Neural progenitor cell (in vitro differentiated cells): ENCODE measurements at regions not wholly inside any gene's neighbourhood (a gene's known extent, or its start where the extent isn't known, plus 50 kb on each side); places are given as distances from the start of the nearest gene placed in this dataset.

Source experiments
- DNase-seq: peaks from one replicate; pipeline ENCODE4 v3.0.0-alpha.2; 2016; ENCODE audit warnings: low spot score
- H2AFZ ChIP-seq: fragments of 200-600 bp; sonication (generic); replicated peaks from 2 replicates; pipeline ENCODE4 v1.6.1; 2016; ENCODE audit warnings: antibody characterized with exemption
- H3F3A ChIP-seq: fragments of 200-600 bp; sonication (generic); 2 replicates; pipeline ENCODE4 v1.6.1; 2016; ENCODE audit warnings: antibody characterized with exemption, low read depth
- H3K27ac ChIP-seq: fragments of 200-600 bp; sonication (generic); 2 replicates; pipeline ENCODE4 v1.5.1; 2016; ENCODE audit warnings: mild to moderate bottlenecking
- H3K27me3 ChIP-seq: fragments of 200-600 bp; sonication (generic); 2 replicates; pipeline ENCODE4 v1.6.1; 2016; ENCODE audit warnings: mild to moderate bottlenecking, moderate library complexity
- H3K36me3 ChIP-seq: fragments of 200-600 bp; sonication (generic); 2 replicates; pipeline ENCODE4 v1.5.1; 2016
- H3K4me1 ChIP-seq: fragments of 200-600 bp; sonication (generic); 2 replicates; pipeline ENCODE4 v1.6.1; 2016; ENCODE audit warnings: mixed run types
- H3K4me2 ChIP-seq: fragments of 200-600 bp; sonication (generic); 2 replicates; pipeline ENCODE4 v1.6.1; 2016
- H3K4me3 ChIP-seq: fragments of 200-600 bp; sonication (generic); 2 replicates; pipeline ENCODE4 v1.5.1; 2016
- H3K79me2 ChIP-seq: fragments of 200-600 bp; sonication (generic); 2 replicates; pipeline ENCODE4 v1.6.1; 2016; ENCODE audit warnings: low read depth
- H3K9ac ChIP-seq: fragments of 200-600 bp; sonication (generic); 2 replicates; pipeline ENCODE4 v1.6.1; 2016
- H3K9me3 ChIP-seq: fragments of 200-600 bp; sonication (generic); 2 replicates; pipeline ENCODE4 v1.5.1; 2016; ENCODE audit warnings: low read depth
- H4K20me1 ChIP-seq: fragments of 200-600 bp; sonication (generic); 2 replicates; pipeline ENCODE4 v1.6.1; 2016; ENCODE audit warnings: low read depth
- H3K27ac Mint-ChIP-seq: 3 replicates; pipeline ENCODE4 v1.8.0; 2021; ENCODE audit warnings: mixed read lengths
- H3K27me3 Mint-ChIP-seq: 2 replicates; pipeline ENCODE4 v1.8.0; 2022; ENCODE audit warnings: low read depth, mild to moderate bottlenecking, inconsistent platforms, moderate library complexity, mixed read lengths; ENCODE audit not compliant: insufficient read depth
- H3K36me3 Mint-ChIP-seq: 3 replicates; pipeline ENCODE4 v1.8.0; 2021; ENCODE audit warnings: mixed read lengths
- H3K4me1 Mint-ChIP-seq: 3 replicates; pipeline ENCODE4 v1.8.0; 2021; ENCODE audit warnings: mixed read lengths
- H3K4me3 Mint-ChIP-seq: 3 replicates; pipeline ENCODE4 v1.8.0; 2021; ENCODE audit warnings: mild to moderate bottlenecking, moderate library complexity, mixed read lengths
- H3K9me3 Mint-ChIP-seq: 3 replicates; pipeline ENCODE4 v1.8.0; 2020; ENCODE audit warnings: mixed read lengths
- CTCF ChIP-seq: fragments of 200-600 bp; sonication (generic); IDR thresholded peaks from 2 replicates; pipeline ENCODE4 v1.5.1; 2017; ENCODE audit warnings: antibody characterized with exemption, mild to moderate bottlenecking
- EZH2 ChIP-seq: fragments of 200-600 bp; sonication (generic); IDR thresholded peaks from 2 replicates; pipeline ENCODE4 v1.6.1; 2017; ENCODE audit warnings: antibody characterized with exemption, mild to moderate bottlenecking, moderate library complexity
- EZH2phosphoT487 ChIP-seq: fragments of 200-600 bp; sonication (generic); IDR thresholded peaks from 2 replicates; pipeline ENCODE4 v1.6.1; 2017; ENCODE audit warnings: antibody characterized with exemption

- Mint-ChIP-seq H3K36me3 (no peaks in the 10 kb centered on the region), H3K27me3 (peaks cover 19% of the 10 kb centered on the region), H3K4me3 (no peak overlapping the region), H3K4me1 (no peaks in the 10 kb centered on the region), H3K27ac (no peak overlapping the region), H3K9me3 (peaks cover 19% of the 10 kb centered on the region)
- Histone ChIP-seq H4K20me1 (no peaks in the 10 kb centered on the region), H3K4me2 (no peak overlapping the region), H2AFZ (no peak overlapping the region), H3K79me2 (no peaks in the 10 kb centered on the region), H3K27me3 (no peaks in the 10 kb centered on the region), H3K9me3 (no peaks in the 10 kb centered on the region), H3K4me1 (no peaks in the 10 kb centered on the region), H3K4me3 (no peak overlapping the region), H3K9ac (no peak overlapping the region), H3K36me3 (no peaks in the 10 kb centered on the region), H3K27ac (no peak overlapping the region), H3F3A (no peaks in the 10 kb centered on the region)
- no peak for TF ChIP-seq EZH2
- TF ChIP-seq CTCF, result no peak
- DNase-seq, result no peak
These were observed 668.7 kb upstream of the SLC35B3 start for GRCh38 chr6:9103876-9104521.

GRCh38 chr6:9101920-9102319 lies 666.6 kb upstream of the SLC35B3 start:
- no peaks in the 10 kb centered on the region for H3K36me3 Mint-ChIP-seq
- no peak overlapping the region for H3K4me2 ChIP-seq
- H3K79me2 ChIP-seq, result no peaks in the 10 kb centered on the region
- H3K27me3 Mint-ChIP-seq, result peaks cover 27% of the 10 kb centered on the region
- peaks cover 5% of the 10 kb centered on the region for H3K4me1 Mint-ChIP-seq
- H3K36me3 ChIP-seq, result no peaks in the 10 kb centered on the region
- no peak overlapping the region for H2AFZ ChIP-seq
- H3K27me3 ChIP-seq, result no peaks in the 10 kb centered on the region
- H3K4me3 Mint-ChIP-seq, result no peak overlapping the region
- peaks cover 19% of the 10 kb centered on the region for H3K9me3 Mint-ChIP-seq
- no peaks in the 10 kb centered on the region for H3F3A ChIP-seq
- no peak overlapping the region for H3K27ac Mint-ChIP-seq
- no peaks in the 10 kb centered on the region for H3K9me3 ChIP-seq
- H3K4me3 ChIP-seq, result no peak overlapping the region
- no peaks in the 10 kb centered on the region for H4K20me1 ChIP-seq
- no peak overlapping the region for H3K27ac ChIP-seq
- H3K9ac ChIP-seq, result no peak overlapping the region
- H3K4me1 ChIP-seq, result peaks cover 2% of the 10 kb centered on the region
- DNase-seq, result no peak
- no peak for TF ChIP-seq EZH2phosphoT487
- TF ChIP-seq CTCF, result no peak
- TF ChIP-seq EZH2, result no peak

- Histone ChIP-seq H3K9ac (no peak overlapping the region), H3K27ac (no peak overlapping the region), H3K4me1 (peaks cover 11% of the 10 kb centered on the region), H3K4me2 (no peak overlapping the region), H3K27me3 (no peaks in the 10 kb centered on the region), H3K9me3 (no peaks in the 10 kb centered on the region), H3K36me3 (no peaks in the 10 kb centered on the region), H3K79me2 (no peaks in the 10 kb centered on the region), H3F3A (peaks cover 4% of the 10 kb centered on the region), H4K20me1 (no peaks in the 10 kb centered on the region), H3K4me3 (no peak overlapping the region), H2AFZ (no peak overlapping the region)
- Mint-ChIP-seq H3K27me3 (peaks cover 33% of the 10 kb centered on the region), H3K4me3 (no peak overlapping the region), H3K9me3 (peaks cover 19% of the 10 kb centered on the region), H3K27ac (no peak overlapping the region), H3K36me3 (no peaks in the 10 kb centered on the region), H3K4me1 (peaks cover 14% of the 10 kb centered on the region)
- no peak for DNase-seq
- no peak for TF ChIP-seq EZH2phosphoT487
These were observed 665.7 kb upstream of the SLC35B3 start for GRCh38 chr6:9100869-9101580.

GRCh38 chr6:9095729-9096128 lies 660.4 kb upstream of the SLC35B3 start:
- Histone ChIP-seq H3K9ac (no peak overlapping the region), H2AFZ (no peak overlapping the region), H3K27ac (peak overlapping the region; percentile 59), H3K79me2 (no peaks in the 10 kb centered on the region), H3K4me1 (peaks cover 24% of the 10 kb centered on the region), H3K27me3 (no peaks in the 10 kb centered on the region), H3K4me3 (no peak overlapping the region), H3K4me2 (peak overlapping the region; percentile 63), H3K9me3 (no peaks in the 10 kb centered on the region), H3K36me3 (no peaks in the 10 kb centered on the region), H3F3A (peaks cover 16% of the 10 kb centered on the region), H4K20me1 (no peaks in the 10 kb centered on the region)
- DNase-seq, result peak; percentile 71
- H3K4me3 Mint-ChIP-seq, result no peak overlapping the region
- H3K4me1 Mint-ChIP-seq, result peaks cover 33% of the 10 kb centered on the region
- no peaks in the 10 kb centered on the region for H3K36me3 Mint-ChIP-seq
- peaks cover 3% of the 10 kb centered on the region for H3K9me3 Mint-ChIP-seq
- H3K27ac Mint-ChIP-seq, result no peak overlapping the region
- H3K27me3 Mint-ChIP-seq, result peaks cover 35% of the 10 kb centered on the region
- TF ChIP-seq CTCF, result no peak
- TF ChIP-seq EZH2, result no peak
